NCI-H1105 (cell line): ENCODE measurements at regions not wholly inside any gene's neighbourhood (a gene's known extent, or its start where the extent isn't known, plus 50 kb on each side); places are given as distances from the start of the nearest gene placed in this dataset.

Source experiments
- DNase-seq: peaks from one replicate; lab custom pipeline; 2025; lab: John Stamatoyannopoulos, UW

GRCh38 chr4:146023334-146023967, 84.8 kb upstream of the ZNF827 start:
- no peak for DNase-seq

- DNase-seq, result no peak
These were observed 83.9 kb upstream of the ZNF827 start for GRCh38 chr4:146022541-146022940.

- no peak for DNase-seq
These were observed 79.6 kb upstream of the ZNF827 start for GRCh38 chr4:146018247-146018646.

- no peak for DNase-seq
These were observed 66.1 kb upstream of the ZNF827 start for GRCh38 chr4:146004730-146005129.

- no peak for DNase-seq
These were observed 50.0 kb upstream of the ZNF827 start for GRCh38 chr4:145988628-145989027.
